HEK293 (cell line): ENCODE measurements at regions not wholly inside any gene's neighbourhood (a gene's known extent, or its start where the extent isn't known, plus 50 kb on each side); places are given as distances from the start of the nearest gene placed in this dataset.

Experiments
- CTCF ChIA-PET: fragments of 350-600 bp; formaldehyde crosslinking; extraction: SDS; loops from one replicate; lab custom pipeline; 2021; ENCODE audit warnings: antibody characterized with exemption; lab: Yijun Ruan, JAX
- POLR2A ChIA-PET: fragments of 300-600 bp; formaldehyde crosslinking; extraction: SDS; loops from one replicate; lab custom pipeline; 2020; ENCODE audit warnings: antibody characterized with exemption, inconsistent platforms; lab: Yijun Ruan, JAX
- H3K27ac ChIP-seq: fragments of 200-500 bp; sonication (Bioruptor generic); 2 replicates; pipeline ENCODE4 v1.5.1; 2014; ENCODE audit warnings: low read depth, low read length, control low read depth, inconsistent platforms; ENCODE audit errors: extremely low read depth
- H3K36me3 ChIP-seq, 2 experiments: fragments of 200-500 bp in 1 of 2; sonication (Bioruptor generic) in 1 of 2; 1 replicate in 1 of 2; 2 replicates in 1 of 2; pipeline ENCODE4 v1.5.1; 2014 to 2017; ENCODE audit warnings: inconsistent platforms in 2 of 2, low read length in 2 of 2; ENCODE audit not compliant: control insufficient read depth in 2 of 2, insufficient read depth in 1 of 2
- H3K4me1 ChIP-seq: fragments of 200-500 bp; sonication (Bioruptor generic); 2 replicates; pipeline ENCODE4 v1.5.1; 2014; ENCODE audit warnings: mild to moderate bottlenecking, low read length, inconsistent platforms; ENCODE audit not compliant: control insufficient read depth, insufficient read depth
- H3K4me3 ChIP-seq: 2 replicates; pipeline ENCODE4 v1.5.1; 2011; ENCODE audit warnings: low read depth, mild to moderate bottlenecking, control low read depth, low read length, moderate library complexity
- H3K9me3 ChIP-seq: fragments of 200-500 bp; sonication (Bioruptor generic); 2 replicates; pipeline ENCODE4 v1.5.1; 2014; ENCODE audit warnings: low read depth, low read length, inconsistent platforms; ENCODE audit not compliant: control insufficient read depth, insufficient read depth
- GLI4 ChIP-seq: fragments of 450-650 bp; formaldehyde crosslinking; IDR thresholded peaks from 2 replicates; pipeline ENCODE4 v1.5.1; 2016; ENCODE audit warnings: missing biosample characterization, missing genetic modification characterization
- KLF7 ChIP-seq: fragments of 450-650 bp; formaldehyde crosslinking; IDR thresholded peaks from 2 replicates; pipeline ENCODE4 v1.5.1; 2016; ENCODE audit warnings: missing biosample characterization, missing genetic modification characterization, borderline replicate concordance
- RBAK ChIP-seq: fragments of 450-650 bp; formaldehyde crosslinking; IDR thresholded peaks from 2 replicates; pipeline ENCODE4 v1.5.1; 2016; ENCODE audit warnings: missing biosample characterization, missing genetic modification characterization
- ZBTB20 ChIP-seq: fragments of 450-650 bp; formaldehyde crosslinking; IDR thresholded peaks from 2 replicates; pipeline ENCODE4 v1.5.1; 2016; ENCODE audit warnings: missing biosample characterization, missing genetic modification characterization
- ZBTB21 ChIP-seq: fragments of 450-650 bp; formaldehyde crosslinking; IDR thresholded peaks from 2 replicates; pipeline ENCODE4 v1.5.1; 2017; ENCODE audit warnings: missing biosample characterization, missing genetic modification characterization
- ZBTB48 ChIP-seq: fragments of 450-650 bp; formaldehyde crosslinking; IDR thresholded peaks from 2 replicates; pipeline ENCODE4 v1.5.1; 2016; ENCODE audit warnings: missing biosample characterization, missing genetic modification characterization
- ZBTB49 ChIP-seq: fragments of 450-650 bp; formaldehyde crosslinking; IDR thresholded peaks from 2 replicates; pipeline ENCODE4 v1.5.1; 2016; ENCODE audit warnings: missing biosample characterization, missing genetic modification characterization, low read depth
- ZBTB8A ChIP-seq: fragments of 450-650 bp; formaldehyde crosslinking; IDR thresholded peaks from 2 replicates; pipeline ENCODE4 v1.5.1; 2016; ENCODE audit warnings: missing biosample characterization, missing genetic modification characterization
- ZFP3 ChIP-seq: fragments of 450-650 bp; formaldehyde crosslinking; IDR thresholded peaks from 2 replicates; pipeline ENCODE4 v1.5.1; 2016; ENCODE audit warnings: low read depth, missing biosample characterization, missing genetic modification characterization
- ZNF169 ChIP-seq: fragments of 450-650 bp; formaldehyde crosslinking; IDR thresholded peaks from 2 replicates; pipeline ENCODE4 v1.5.1; 2016; ENCODE audit warnings: missing biosample characterization, missing genetic modification characterization
- ZNF26 ChIP-seq: fragments of 450-650 bp; formaldehyde crosslinking; IDR thresholded peaks from 2 replicates; pipeline ENCODE4 v1.5.1; 2016; ENCODE audit warnings: missing biosample characterization, missing genetic modification characterization
- ZNF350 ChIP-seq: fragments of 450-650 bp; formaldehyde crosslinking; IDR thresholded peaks from 2 replicates; pipeline ENCODE4 v1.5.0; 2017; ENCODE audit warnings: missing biosample characterization, mild to moderate bottlenecking, missing genetic modification characterization
- ZNF391 ChIP-seq: fragments of 450-650 bp; formaldehyde crosslinking; IDR thresholded peaks from 2 replicates; pipeline ENCODE4 v1.5.1; 2016; ENCODE audit warnings: low read depth, missing biosample characterization, missing genetic modification characterization, borderline replicate concordance
- ZNF518A ChIP-seq: fragments of 450-650 bp; formaldehyde crosslinking; conservative IDR thresholded peaks from 2 replicates; pipeline ENCODE4 v1.5.1; 2016; ENCODE audit warnings: low read depth, missing biosample characterization, missing genetic modification characterization
- ZNF530 ChIP-seq: fragments of 450-650 bp; formaldehyde crosslinking; IDR thresholded peaks from 2 replicates; pipeline ENCODE4 v1.5.1; 2016; ENCODE audit warnings: low read depth, missing biosample characterization, missing genetic modification characterization
- ZNF544 ChIP-seq: fragments of 450-650 bp; formaldehyde crosslinking; IDR thresholded peaks from 2 replicates; pipeline ENCODE4 v1.5.0; 2017; ENCODE audit warnings: missing biosample characterization, missing genetic modification characterization
- ZNF571 ChIP-seq: fragments of 450-650 bp; formaldehyde crosslinking; IDR thresholded peaks from 2 replicates; pipeline ENCODE4 v1.5.0; 2017; ENCODE audit warnings: missing biosample characterization, missing genetic modification characterization
- ZNF830 ChIP-seq: fragments of 450-650 bp; IDR thresholded peaks from 2 replicates; pipeline ENCODE4 v1.5.0; 2018; ENCODE audit warnings: missing biosample characterization, missing genetic modification characterization, low read depth, mild to moderate bottlenecking, moderate library complexity
- ZSCAN5A ChIP-seq: fragments of 450-650 bp; formaldehyde crosslinking; IDR thresholded peaks from 2 replicates; pipeline ENCODE4 v1.5.1; 2016; ENCODE audit warnings: missing biosample characterization, missing genetic modification characterization

- CTCF ChIA-PET: no interaction called here
- H3K4me3 ChIP-seq: no peak overlapping the region
- H3K4me1 ChIP-seq: no peaks in the 10 kb centered on the region
- no peak overlapping the region for H3K27ac ChIP-seq
- H3K9me3 ChIP-seq: no peaks in the 10 kb centered on the region
- TF ChIP-seq ZBTB8A (no peak), ZBTB21 (no peak), ZNF530 (no peak), ZBTB49 (tag by site-specific recombination) (no peak), ZNF169 (tag by site-specific recombination) (no peak), ZSCAN5A (tag by site-specific recombination) (no peak), GLI4 (no peak), ZBTB48 (no peak), RBAK (tag by site-specific recombination) (no peak), ZNF518A (tag by site-specific recombination) (no peak), ZNF544 (tag by site-specific recombination) (no peak), ZNF571 (tag by site-specific recombination) (no peak), ZNF391 (no peak), ZNF830 (tag by site-specific recombination) (no peak), ZBTB20 (tag by site-specific recombination) (no peak), ZNF350 (tag by site-specific recombination) (no peak), KLF7 (tag by site-specific recombination) (no peak), ZFP3 (tag by site-specific recombination) (no peak), ZNF26 (no peak)
- POLR2A ChIA-PET: no interaction called here
- no peaks in the 10 kb centered on the region for H3K36me3 ChIP-seq
Observed at GRCh38 chr1:194227161-194227560, 1040.7 kb upstream of the B3GALT2 start.
